HL-60 (cell line): ENCODE measurements at regions not wholly inside any gene's neighbourhood (a gene's known extent, or its start where the extent isn't known, plus 50 kb on each side); places are given as distances from the start of the nearest gene placed in this dataset.
"Not testable (repeated sequence)": the region's sequence is repeated elsewhere in the genome, so short reads cannot be mapped to it uniquely, and the experiment has no call there.

Source experiments
- POLR2AphosphoS5 ChIP-seq: IDR thresholded peaks from 2 replicates; pipeline ENCODE4 v1.6.1; 2012; ENCODE audit warnings: low read depth
- TF ChIP-seq, protein P1 (sequence below): IDR thresholded peaks from one replicate; pipeline ENCODE4 v1.5.1; 2011; ENCODE audit warnings: low read length, control low read depth, inconsistent platforms; ENCODE audit not compliant: insufficient read depth
- TF ChIP-seq, protein P2 (sequence below): IDR thresholded peaks from 2 replicates; pipeline ENCODE4 v1.6.1; 2012; ENCODE audit warnings: low read depth; ENCODE audit not compliant: insufficient replicate concordance

DNA sequence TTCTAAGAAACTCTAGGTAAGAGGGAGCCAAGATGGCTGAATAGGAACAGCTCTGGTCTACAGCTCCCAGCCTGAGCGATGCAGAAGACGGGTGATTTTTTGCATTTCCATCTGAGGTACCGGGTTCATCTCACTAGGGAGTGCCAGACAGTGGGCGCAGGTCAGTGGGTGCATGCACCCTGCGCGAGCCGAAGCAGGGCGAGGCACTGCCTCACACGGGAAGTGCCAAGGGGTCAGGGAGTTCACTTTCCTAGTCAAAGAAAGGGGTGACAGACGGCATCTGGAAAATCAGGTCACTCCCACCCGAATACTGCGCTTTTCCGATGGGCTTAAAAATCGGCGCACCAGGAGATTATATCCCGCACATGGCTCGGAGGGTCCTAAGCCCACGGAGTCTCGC, 1796.7 kb upstream of the PCDH10 start:
- TF ChIP-seq, protein P1, sequence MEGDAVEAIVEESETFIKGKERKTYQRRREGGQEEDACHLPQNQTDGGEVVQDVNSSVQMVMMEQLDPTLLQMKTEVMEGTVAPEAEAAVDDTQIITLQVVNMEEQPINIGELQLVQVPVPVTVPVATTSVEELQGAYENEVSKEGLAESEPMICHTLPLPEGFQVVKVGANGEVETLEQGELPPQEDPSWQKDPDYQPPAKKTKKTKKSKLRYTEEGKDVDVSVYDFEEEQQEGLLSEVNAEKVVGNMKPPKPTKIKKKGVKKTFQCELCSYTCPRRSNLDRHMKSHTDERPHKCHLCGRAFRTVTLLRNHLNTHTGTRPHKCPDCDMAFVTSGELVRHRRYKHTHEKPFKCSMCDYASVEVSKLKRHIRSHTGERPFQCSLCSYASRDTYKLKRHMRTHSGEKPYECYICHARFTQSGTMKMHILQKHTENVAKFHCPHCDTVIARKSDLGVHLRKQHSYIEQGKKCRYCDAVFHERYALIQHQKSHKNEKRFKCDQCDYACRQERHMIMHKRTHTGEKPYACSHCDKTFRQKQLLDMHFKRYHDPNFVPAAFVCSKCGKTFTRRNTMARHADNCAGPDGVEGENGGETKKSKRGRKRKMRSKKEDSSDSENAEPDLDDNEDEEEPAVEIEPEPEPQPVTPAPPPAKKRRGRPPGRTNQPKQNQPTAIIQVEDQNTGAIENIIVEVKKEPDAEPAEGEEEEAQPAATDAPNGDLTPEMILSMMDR, result not testable (repeated sequence)
- TF ChIP-seq, protein P2, sequence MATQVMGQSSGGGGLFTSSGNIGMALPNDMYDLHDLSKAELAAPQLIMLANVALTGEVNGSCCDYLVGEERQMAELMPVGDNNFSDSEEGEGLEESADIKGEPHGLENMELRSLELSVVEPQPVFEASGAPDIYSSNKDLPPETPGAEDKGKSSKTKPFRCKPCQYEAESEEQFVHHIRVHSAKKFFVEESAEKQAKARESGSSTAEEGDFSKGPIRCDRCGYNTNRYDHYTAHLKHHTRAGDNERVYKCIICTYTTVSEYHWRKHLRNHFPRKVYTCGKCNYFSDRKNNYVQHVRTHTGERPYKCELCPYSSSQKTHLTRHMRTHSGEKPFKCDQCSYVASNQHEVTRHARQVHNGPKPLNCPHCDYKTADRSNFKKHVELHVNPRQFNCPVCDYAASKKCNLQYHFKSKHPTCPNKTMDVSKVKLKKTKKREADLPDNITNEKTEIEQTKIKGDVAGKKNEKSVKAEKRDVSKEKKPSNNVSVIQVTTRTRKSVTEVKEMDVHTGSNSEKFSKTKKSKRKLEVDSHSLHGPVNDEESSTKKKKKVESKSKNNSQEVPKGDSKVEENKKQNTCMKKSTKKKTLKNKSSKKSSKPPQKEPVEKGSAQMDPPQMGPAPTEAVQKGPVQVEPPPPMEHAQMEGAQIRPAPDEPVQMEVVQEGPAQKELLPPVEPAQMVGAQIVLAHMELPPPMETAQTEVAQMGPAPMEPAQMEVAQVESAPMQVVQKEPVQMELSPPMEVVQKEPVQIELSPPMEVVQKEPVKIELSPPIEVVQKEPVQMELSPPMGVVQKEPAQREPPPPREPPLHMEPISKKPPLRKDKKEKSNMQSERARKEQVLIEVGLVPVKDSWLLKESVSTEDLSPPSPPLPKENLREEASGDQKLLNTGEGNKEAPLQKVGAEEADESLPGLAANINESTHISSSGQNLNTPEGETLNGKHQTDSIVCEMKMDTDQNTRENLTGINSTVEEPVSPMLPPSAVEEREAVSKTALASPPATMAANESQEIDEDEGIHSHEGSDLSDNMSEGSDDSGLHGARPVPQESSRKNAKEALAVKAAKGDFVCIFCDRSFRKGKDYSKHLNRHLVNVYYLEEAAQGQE, result not testable (repeated sequence)
- not testable (repeated sequence) for TF ChIP-seq POLR2AphosphoS5
